Immature natural killer cell (primary cell): ENCODE measurements at regions not wholly inside any gene's neighbourhood (a gene's known extent, or its start where the extent isn't known, plus 50 kb on each side); places are given as distances from the start of the nearest gene placed in this dataset.
"Not testable (repeated sequence)": the region's sequence is repeated elsewhere in the genome, so short reads cannot be mapped to it uniquely, and the experiment has no call there.

ENCODE experiments used
- DNase-seq, 3 donors: peaks; one replicate each; pipeline ENCODE4 v3.0.0; 2022; ENCODE audit warnings: mixed read lengths in 1 of 3
- H3K27ac Mint-ChIP-seq, 6 donors: one replicate each; pipeline ENCODE4 v1.8.0; 2020; ENCODE audit warnings: mixed read lengths in 6 of 6, mild to moderate bottlenecking in 5 of 6, inconsistent platforms in 4 of 6, moderate library complexity in 3 of 6
- H3K27me3 Mint-ChIP-seq, 3 donors: one replicate each; pipeline ENCODE4 v1.8.0; 2020 to 2021; ENCODE audit warnings: low read depth in 3 of 3, mild to moderate bottlenecking in 3 of 3, mixed read lengths in 3 of 3, moderate library complexity in 3 of 3, inconsistent platforms in 1 of 3
- H3K36me3 Mint-ChIP-seq, 3 donors: one replicate each; pipeline ENCODE4 v1.8.0; 2020; ENCODE audit warnings: mixed read lengths in 3 of 3, inconsistent platforms in 2 of 3, mild to moderate bottlenecking in 2 of 3
- H3K4me1 Mint-ChIP-seq, 2 donors: one replicate each; pipeline ENCODE4 v1.8.0; 2020; ENCODE audit warnings: inconsistent platforms in 2 of 2, mild to moderate bottlenecking in 2 of 2, mixed read lengths in 2 of 2, moderate library complexity in 1 of 2
- H3K4me3 Mint-ChIP-seq, 5 donors: one replicate each; pipeline ENCODE4 v1.8.0; 2020; ENCODE audit warnings: mild to moderate bottlenecking in 5 of 5, mixed read lengths in 5 of 5, inconsistent platforms in 3 of 5, moderate library complexity in 3 of 5
- H3K9me3 Mint-ChIP-seq, 6 donors: one replicate each; pipeline ENCODE4 v1.8.0; 2020; ENCODE audit warnings: mild to moderate bottlenecking in 6 of 6, mixed read lengths in 6 of 6, inconsistent platforms in 4 of 6, moderate library complexity in 3 of 6

- H3K4me1 Mint-ChIP-seq, DNase-seq, H3K4me3 Mint-ChIP-seq, H3K27ac Mint-ChIP-seq, H3K9me3 Mint-ChIP-seq, H3K27me3 Mint-ChIP-seq, H3K36me3 Mint-ChIP-seq: not testable (repeated sequence)
Measured at GRCh38 chr7:65193334-65194058, 180.2 kb upstream of the ZNF92 start.

GRCh38 chr7:65177041-65177440, 170.6 kb upstream of the ERV3-1 start:
- not testable (repeated sequence) for H3K4me1 Mint-ChIP-seq, DNase-seq, H3K27ac Mint-ChIP-seq, H3K4me3 Mint-ChIP-seq, H3K36me3 Mint-ChIP-seq, H3K9me3 Mint-ChIP-seq, H3K27me3 Mint-ChIP-seq

- H3K4me1 Mint-ChIP-seq, H3K9me3 Mint-ChIP-seq, H3K36me3 Mint-ChIP-seq, H3K27ac Mint-ChIP-seq, DNase-seq, H3K27me3 Mint-ChIP-seq, H3K4me3 Mint-ChIP-seq: not testable (repeated sequence)
Measured at GRCh38 chr7:65150105-65150504, 143.6 kb upstream of the ERV3-1 start.

- H3K4me1 Mint-ChIP-seq, H3K9me3 Mint-ChIP-seq, DNase-seq, H3K4me3 Mint-ChIP-seq, H3K27me3 Mint-ChIP-seq, H3K27ac Mint-ChIP-seq, H3K36me3 Mint-ChIP-seq: not testable (repeated sequence)
Measured at GRCh38 chr7:65146118-65146914, 139.8 kb upstream of the ERV3-1 start.

- DNase-seq, H3K27ac Mint-ChIP-seq, H3K36me3 Mint-ChIP-seq, H3K4me3 Mint-ChIP-seq, H3K4me1 Mint-ChIP-seq, H3K9me3 Mint-ChIP-seq, H3K27me3 Mint-ChIP-seq: not testable (repeated sequence)
Measured at GRCh38 chr7:65145710-65146109, 139.2 kb upstream of the ERV3-1 start.

- not testable (repeated sequence) for H3K27ac Mint-ChIP-seq, H3K27me3 Mint-ChIP-seq, H3K36me3 Mint-ChIP-seq, H3K4me3 Mint-ChIP-seq, H3K9me3 Mint-ChIP-seq, DNase-seq, H3K4me1 Mint-ChIP-seq
Measured at GRCh38 chr7:65145008-65145407, 138.5 kb upstream of the ERV3-1 start.

GRCh38 chr7:65144557-65144956, 138.1 kb upstream of the ERV3-1 start:
- not testable (repeated sequence) for H3K27me3 Mint-ChIP-seq, H3K36me3 Mint-ChIP-seq, H3K27ac Mint-ChIP-seq, DNase-seq, H3K9me3 Mint-ChIP-seq, H3K4me1 Mint-ChIP-seq, H3K4me3 Mint-ChIP-seq

GRCh38 chr7:65144119-65144518, 137.6 kb upstream of the ERV3-1 start:
- H3K27ac Mint-ChIP-seq, H3K9me3 Mint-ChIP-seq, H3K4me3 Mint-ChIP-seq, H3K4me1 Mint-ChIP-seq, DNase-seq, H3K27me3 Mint-ChIP-seq, H3K36me3 Mint-ChIP-seq: not testable (repeated sequence)

- H3K4me3 Mint-ChIP-seq, H3K4me1 Mint-ChIP-seq, DNase-seq, H3K27ac Mint-ChIP-seq, H3K36me3 Mint-ChIP-seq, H3K9me3 Mint-ChIP-seq, H3K27me3 Mint-ChIP-seq: not testable (repeated sequence)
Measured at GRCh38 chr7:65141894-65142293, 135.4 kb upstream of the ERV3-1 start.

GRCh38 chr7:65141405-65141778, 134.9 kb upstream of the ERV3-1 start:
- H3K27ac Mint-ChIP-seq, H3K4me3 Mint-ChIP-seq: not testable (repeated sequence)

GRCh38 chr7:65140543-65141404, 134.3 kb upstream of the ERV3-1 start:
- H3K27me3 Mint-ChIP-seq, H3K27ac Mint-ChIP-seq, DNase-seq, H3K4me1 Mint-ChIP-seq, H3K4me3 Mint-ChIP-seq, H3K9me3 Mint-ChIP-seq, H3K36me3 Mint-ChIP-seq: not testable (repeated sequence)

More at GRCh38 chr7:65141405-65141778, 134.9 kb upstream of the ERV3-1 start:
- H3K36me3 Mint-ChIP-seq, H3K9me3 Mint-ChIP-seq, H3K4me1 Mint-ChIP-seq, H3K27me3 Mint-ChIP-seq, DNase-seq: not testable (repeated sequence)

GRCh38 chr7:65136850-65137249, 130.4 kb upstream of the ERV3-1 start:
- not testable (repeated sequence) for H3K4me1 Mint-ChIP-seq, DNase-seq, H3K9me3 Mint-ChIP-seq, H3K27me3 Mint-ChIP-seq, H3K4me3 Mint-ChIP-seq, H3K36me3 Mint-ChIP-seq, H3K27ac Mint-ChIP-seq

GRCh38 chr7:65133087-65133486, 126.6 kb upstream of the ERV3-1 start:
- not testable (repeated sequence) for H3K4me1 Mint-ChIP-seq, H3K27ac Mint-ChIP-seq, H3K4me3 Mint-ChIP-seq, H3K9me3 Mint-ChIP-seq, H3K36me3 Mint-ChIP-seq, DNase-seq, H3K27me3 Mint-ChIP-seq

GRCh38 chr7:65132256-65132655, 125.8 kb upstream of the ERV3-1 start:
- H3K27ac Mint-ChIP-seq, H3K27me3 Mint-ChIP-seq, DNase-seq, H3K9me3 Mint-ChIP-seq, H3K36me3 Mint-ChIP-seq, H3K4me1 Mint-ChIP-seq, H3K4me3 Mint-ChIP-seq: not testable (repeated sequence)
